Fibroblast of skin of abdomen (primary cell): ENCODE measurements at regions not wholly inside any gene's neighbourhood (a gene's known extent, or its start where the extent isn't known, plus 50 kb on each side); places are given as distances from the start of the nearest gene placed in this dataset.

Source experiments
- DNase-seq: peaks from one replicate; pipeline ENCODE4 v3.0.0-alpha.2; 2013

GRCh38 chr12:53838978-53839377 lies 87.2 kb upstream of the CISTR start:
- no peak for DNase-seq

- DNase-seq, result no peak
Measured at GRCh38 chr12:53840316-53840715, 88.5 kb upstream of the CISTR start.

- DNase-seq, result no peak
Measured at GRCh38 chr12:53842686-53843085, 90.9 kb upstream of the CISTR start.

DNA sequence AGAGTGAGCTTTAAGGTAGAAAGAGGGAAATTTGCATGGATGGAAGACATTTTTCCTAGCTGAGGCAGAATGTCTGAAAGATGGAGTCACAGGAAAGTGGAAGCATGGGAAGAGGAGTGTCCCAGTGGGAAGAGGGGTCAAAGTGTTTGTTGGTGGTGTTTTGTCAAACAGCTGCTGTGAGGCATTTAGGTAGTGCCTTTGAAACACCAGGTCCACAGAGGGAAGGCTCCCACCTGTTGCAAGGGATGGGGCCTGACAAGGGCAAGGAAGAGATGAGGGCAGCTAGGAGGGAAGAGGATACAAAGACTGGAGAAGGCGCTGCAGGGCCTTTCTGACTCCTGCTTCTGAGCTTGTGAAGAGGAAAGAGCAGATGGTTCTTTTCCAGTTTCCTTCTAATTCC lies 91.8 kb upstream of the CISTR start:
- DNase-seq, result no peak

DNA sequence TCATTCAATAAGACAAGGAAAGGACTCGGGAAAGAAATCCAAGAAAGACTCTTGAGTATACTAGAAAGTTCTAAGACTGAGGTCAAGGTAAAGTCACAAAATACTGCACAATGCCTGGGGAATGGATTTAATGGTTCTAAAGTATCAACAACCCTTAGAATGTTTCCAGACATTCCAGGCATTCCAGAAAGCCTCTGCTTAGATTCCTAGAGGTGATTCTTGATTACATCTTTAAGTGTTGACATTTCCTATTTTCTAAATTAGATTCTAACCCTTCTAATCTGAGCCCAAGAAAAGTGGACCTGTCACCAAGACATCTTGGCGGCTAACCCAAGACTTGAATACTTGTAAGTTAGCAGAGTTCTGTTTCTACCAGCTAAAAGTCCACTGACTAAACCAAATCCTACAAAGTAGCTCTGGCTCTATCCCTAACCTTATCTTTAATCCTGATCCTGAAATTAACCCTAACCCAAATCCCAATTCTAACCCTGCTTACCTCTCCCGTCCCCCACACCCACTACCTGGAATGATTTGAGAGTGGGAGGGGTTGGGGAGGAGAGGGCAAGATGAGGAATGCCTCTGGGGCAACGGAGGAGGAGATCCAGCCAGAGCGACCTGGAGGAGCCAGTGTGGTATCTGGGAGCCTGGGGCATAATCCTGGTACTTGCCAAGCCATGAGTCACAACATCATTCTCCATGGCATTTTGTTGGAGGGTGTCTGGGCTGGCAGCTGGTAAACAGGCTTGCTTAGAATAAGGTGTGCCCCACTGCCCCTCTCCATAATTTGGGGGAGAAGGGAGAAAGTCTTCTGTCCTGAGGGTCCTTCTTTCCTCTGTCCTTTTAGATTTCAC lies 93.4 kb upstream of the HOXC13 start:
- DNase-seq, result peak; percentile 36

DNA sequence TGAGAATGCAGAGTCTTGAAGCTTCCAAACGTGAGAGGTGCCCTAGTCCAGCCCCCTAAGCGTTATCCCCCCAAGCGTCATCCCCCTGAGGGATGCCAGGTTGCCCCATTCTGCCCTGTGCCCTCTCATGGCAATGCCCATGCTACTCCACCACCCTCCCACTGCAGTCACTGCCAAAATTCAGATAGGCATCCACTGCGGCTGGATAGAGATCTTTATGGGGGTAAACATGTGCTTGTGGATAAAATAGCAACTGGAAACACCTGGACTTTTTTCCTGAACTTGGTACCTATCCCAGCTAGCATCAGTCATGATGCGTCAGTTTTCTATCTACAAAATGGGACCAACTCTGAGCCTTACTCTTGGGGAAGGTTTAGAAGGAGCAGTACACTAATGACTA lies 92.7 kb upstream of the HOXC13 start:
- DNase-seq, result no peak

DNA sequence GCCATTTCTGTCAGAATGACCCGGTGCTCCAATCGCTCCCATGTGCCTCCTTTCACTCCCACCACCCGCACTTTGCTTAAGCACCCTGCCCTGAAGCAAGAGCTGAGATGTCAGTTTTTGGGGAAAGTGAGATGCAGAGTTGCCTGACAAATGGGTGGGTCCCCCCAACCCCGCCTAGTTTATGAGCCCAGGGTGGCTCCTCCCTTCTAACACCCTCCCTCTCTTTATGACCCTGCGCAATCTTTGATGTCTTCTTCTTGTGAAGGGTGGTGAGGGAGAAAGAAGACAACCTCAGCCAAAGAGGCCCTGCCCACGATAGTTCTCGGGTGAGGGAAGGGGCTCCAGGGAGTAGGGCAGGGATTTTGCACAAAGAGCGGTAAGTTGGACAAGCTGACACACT lies 89.5 kb upstream of the HOXC13 start:
- DNase-seq, result no peak

DNA sequence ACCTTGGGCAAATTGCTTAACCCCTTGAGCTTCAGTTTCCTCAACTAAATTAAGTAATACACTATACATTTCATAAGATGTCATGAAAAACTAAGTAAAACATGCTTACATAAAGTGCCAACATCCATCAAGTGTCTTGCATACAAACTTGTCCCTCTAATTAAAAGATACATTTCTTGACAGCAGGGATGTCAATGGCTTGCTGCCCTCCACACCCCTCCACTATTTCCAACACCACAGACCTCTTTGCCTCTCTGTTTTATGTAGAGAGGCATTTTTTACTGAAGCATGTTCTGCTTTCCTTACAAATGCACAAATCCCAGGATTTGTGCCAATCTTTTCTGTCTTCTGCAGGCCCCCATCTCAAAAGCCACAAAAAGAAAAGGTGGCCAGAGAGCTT lies 89.0 kb upstream of the HOXC13 start:
- DNase-seq, result no peak

DNA sequence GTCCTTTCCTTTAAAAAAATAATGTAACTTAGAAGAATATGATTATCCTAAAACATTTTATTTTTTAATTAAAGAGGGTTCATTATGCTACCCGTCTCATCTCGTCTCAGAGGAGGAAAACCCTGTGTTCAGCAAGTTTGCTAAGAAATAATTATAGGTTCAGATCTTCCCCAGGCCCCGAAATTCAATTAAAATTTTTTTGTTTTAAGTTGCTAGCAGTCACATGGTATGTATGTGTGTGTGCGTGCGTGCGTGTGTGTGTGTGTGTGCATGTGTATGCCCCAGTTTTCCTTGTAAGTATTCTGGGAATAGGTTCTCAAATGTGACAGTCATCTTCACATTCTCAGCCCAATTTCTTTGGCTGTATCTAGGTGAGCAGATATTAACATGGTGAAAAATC lies 86.6 kb upstream of the HOXC13 start:
- DNase-seq, result no peak

DNA sequence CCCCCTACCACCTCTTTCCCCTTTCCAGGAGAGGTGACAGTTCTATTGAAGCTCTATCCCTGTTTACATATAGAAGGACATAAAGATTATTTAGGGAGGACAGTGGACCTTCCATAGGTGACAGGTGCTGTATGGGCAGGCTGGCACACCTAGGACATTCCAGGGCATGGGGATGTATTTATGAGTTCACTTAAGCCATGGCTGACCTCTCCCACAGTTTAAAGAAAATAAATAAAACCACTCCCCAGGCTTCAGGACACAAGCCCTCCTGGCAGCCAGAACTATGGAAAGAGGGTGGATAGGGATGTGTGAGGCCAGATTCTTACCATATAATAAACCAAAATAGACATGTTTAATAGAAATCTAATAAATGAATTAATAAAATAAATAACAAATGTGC lies 85.6 kb upstream of the HOXC13 start:
- DNase-seq, result no peak

- DNase-seq, result no peak
Measured at GRCh38 chr12:53854701-53855316, 83.8 kb upstream of the HOXC13 start.

- no peak for DNase-seq
Measured at GRCh38 chr12:53856132-53856531, 82.5 kb upstream of the HOXC13 start.

DNA sequence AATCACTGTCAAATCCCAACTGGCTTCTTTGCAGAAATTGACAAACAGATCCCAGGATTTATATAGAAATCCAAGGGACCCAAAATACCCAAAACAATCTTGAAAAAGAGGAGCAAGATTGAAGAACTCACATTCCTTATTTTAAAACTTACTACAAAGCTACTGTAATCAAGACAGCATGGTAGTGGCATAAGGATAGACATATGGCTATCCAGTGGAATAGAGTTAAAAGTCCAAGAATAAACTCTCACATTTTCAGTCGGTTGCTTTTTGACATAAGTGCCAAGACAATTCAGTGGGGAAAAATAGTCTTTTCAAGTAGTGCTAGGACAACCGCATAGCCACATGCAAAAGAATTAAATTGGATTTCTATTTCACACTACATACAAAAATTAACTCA lies 81.0 kb upstream of the HOXC13 start:
- DNase-seq, result no peak

DNA sequence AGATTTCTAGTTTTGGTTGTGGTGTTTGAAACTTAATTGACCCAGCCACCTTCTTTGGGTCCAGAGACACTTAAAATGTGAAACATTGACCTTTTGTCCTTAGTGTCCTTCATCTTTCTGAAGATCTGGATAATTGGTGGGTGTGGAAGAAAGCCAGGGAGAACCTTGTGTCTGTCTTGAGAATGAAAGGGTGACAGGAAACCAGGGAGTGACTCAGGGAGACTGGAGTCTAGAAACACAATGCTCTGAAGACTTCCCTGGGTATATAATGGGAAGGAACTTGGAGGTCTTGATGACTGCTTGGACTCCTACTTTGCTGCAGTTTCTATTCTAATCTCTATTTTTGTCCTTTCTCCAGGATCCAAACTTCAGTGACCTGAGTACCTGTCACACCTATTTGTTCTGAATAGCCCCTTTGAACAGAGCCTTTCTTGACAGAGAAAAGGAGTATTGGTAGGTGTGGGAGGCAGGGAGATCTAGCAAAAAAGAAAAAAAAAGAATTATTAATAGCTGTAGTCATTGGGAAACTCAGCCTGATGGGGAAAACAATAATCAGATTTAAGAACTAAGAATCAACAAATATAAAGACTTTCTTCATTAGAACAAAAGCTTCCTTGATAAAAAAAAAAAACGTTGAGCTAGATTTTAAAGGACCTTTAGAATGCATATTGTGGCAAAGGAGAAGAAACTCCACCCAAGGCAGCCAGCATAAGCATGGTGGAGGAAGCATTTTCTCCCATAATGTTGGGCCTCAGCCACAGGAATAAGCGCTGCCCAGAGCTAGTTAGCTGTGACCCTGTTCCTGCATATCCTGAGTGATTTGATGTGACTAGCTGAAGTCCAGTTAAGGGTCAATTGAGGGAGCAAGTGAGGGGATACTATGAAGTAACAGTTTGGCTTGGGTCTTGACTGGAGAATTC lies 77.9 kb upstream of the HOXC13 start:
- DNase-seq, result no peak

DNA sequence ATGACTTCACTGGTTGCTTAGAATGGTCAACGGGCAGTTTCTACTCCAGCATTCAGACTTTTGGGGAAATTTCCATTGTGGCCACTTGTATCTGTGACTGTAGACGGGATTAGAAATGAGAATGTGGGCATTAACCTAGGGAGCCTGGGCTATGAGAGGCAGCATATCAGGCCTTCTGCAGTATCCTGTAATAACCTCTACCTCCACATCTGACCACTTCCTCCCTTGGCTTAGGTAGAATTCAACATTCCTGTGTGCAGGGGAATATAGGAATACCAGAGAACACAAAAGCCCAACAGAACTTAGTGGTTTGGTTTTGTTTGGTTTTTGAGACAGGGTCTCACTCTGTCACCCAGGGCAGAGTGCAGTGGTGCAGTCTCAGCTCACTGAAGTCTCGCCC lies 76.4 kb upstream of the HOXC13 start:
- no peak for DNase-seq

DNA sequence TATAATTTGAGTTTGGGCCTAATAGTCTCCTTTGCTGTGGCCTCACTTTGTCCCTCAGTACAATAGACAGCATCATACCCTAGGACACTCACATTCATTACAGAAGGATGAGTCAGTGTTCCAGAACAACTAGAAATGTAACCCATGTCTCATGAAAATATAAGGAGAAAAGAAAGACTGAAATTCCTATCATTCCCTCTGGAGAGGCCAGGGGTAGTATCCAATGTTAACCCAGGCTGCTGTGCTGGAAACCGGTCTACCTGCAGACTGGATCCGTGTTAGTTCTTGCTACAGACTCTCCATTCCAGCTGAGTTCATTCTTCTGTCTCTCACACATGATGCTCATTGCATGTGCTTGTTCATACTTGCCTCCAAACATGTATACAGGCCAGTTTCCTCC lies 75.8 kb upstream of the HOXC13 start:
- DNase-seq, result no peak

DNA sequence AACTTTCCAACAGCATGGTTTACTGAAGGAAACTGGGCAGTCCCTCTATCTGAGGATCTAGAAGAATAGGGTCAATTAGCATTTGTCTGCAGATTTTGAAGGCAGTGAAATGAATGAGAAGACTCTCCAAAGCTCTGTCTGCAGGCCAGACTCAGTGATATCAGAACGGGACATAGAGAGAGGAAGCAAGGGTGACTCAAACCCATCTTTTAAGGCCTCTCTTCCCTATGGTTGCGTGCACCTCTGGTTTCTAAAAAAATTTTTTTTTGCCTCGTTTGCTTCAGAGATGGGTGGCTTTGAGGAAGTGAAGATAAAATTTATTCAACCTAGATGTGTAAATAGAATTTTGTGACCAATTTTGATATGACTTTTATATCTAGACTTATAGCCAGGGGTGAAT lies 71.9 kb upstream of the HOXC13 start:
- DNase-seq, result no peak

- no peak for DNase-seq
Measured at GRCh38 chr12:53867216-53868012, 71.2 kb upstream of the HOXC13 start.

DNA sequence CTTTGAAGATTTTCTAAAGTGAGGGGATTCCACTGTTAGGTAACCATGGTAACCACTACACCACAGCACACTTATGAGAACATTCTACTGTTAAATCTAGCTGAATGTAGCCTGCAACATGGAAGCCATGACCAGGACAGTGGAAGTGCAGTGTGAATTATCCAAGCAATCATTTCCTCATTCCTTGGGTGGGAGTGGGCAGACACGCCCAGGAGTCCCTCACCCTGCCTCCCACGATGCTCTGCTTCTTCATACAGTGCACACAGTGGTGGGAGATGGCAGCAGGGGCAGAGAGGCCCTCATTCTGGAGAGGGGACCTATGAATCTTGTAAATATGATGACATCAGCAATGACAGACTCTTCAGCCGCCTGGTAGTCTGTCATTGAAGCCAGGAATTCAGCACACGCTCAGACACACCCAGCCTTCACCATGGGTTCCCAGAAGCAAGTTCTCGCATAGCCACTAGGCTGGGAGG lies 70.1 kb upstream of the HOXC13 start:
- no peak for DNase-seq

GRCh38 chr12:53869500-53869899 lies 69.1 kb upstream of the HOXC13 start:
- no peak for DNase-seq

DNA sequence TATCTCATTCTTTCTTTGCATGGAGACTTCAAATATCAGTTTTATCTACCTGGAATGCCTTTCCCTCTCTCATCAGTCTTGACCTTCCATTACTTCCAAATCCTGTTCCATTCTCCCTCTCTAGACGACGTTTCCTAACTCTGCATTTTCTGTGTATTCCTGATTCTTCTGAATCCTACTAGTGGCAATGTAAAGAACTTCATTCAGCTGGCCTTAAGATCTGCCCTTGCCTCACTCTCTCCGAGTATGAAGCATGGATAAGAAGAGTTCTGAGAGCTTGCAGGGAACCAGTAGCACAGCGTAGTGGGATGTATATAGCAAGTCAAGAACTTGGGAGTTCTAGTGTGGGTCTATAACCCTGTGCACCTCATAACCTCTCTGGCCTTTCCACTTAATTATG lies 68.5 kb upstream of the HOXC13 start:
- DNase-seq, result no peak

- DNase-seq, result no peak
Measured at GRCh38 chr12:53871367-53871766, 67.3 kb upstream of the HOXC13 start.
